Stimulated activated CD4-positive, alpha-beta T cell treated with anti-CD3 and anti-CD28 coated beads, Interleukin-15, amount 100 ng/mL, for 48 hours (primary cell): ENCODE measurements at regions not wholly inside any gene's neighbourhood (a gene's known extent, or its start where the extent isn't known, plus 50 kb on each side); places are given as distances from the start of the nearest gene placed in this dataset.

Source experiments
- DNase-seq, 2 donors: peaks; one replicate each; pipeline ENCODE4 v3.0.0-alpha.2; 2020; ENCODE audit warnings: low read depth in 2 of 2

DNA sequence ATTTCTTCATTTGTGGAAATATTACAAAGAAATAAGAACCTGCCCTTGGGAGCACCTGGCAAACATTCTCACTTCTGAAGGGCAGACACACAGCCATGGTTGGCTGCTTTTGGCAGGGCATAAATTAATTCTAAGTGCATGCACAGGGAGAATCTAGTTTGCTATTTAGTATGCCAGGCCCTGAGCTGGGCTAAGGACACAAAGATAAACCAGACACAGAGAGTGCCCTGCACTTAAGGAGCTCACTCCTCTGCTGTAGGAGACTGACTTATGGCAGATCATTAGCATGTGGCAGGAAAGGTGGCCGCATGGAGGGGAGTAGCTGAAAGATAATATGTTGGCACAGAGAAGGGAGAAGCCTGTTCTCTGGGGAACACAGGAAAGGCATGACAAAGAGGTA, 367.0 kb downstream of the LPIN1 start:
- DNase-seq, result no peak

DNA sequence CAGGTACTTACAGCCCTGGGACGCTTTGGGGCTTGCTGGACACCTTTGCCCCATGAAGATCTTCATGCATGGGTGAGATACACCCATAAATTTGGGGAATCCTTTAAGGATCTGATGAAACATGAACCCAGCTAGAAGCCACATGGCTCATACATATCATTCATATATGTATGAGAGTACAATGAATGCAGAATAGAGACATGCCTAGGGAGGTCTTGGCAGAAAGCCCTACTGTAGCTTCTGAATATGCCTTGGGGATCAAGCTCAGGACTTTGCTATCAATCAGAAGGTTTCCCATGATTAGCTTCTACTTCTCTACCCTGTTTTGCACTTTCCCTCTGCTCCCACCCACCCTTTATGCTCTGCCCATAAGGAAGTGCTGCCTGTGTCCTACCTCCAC, 368.4 kb downstream of the LPIN1 start:
- no peak for DNase-seq

DNA sequence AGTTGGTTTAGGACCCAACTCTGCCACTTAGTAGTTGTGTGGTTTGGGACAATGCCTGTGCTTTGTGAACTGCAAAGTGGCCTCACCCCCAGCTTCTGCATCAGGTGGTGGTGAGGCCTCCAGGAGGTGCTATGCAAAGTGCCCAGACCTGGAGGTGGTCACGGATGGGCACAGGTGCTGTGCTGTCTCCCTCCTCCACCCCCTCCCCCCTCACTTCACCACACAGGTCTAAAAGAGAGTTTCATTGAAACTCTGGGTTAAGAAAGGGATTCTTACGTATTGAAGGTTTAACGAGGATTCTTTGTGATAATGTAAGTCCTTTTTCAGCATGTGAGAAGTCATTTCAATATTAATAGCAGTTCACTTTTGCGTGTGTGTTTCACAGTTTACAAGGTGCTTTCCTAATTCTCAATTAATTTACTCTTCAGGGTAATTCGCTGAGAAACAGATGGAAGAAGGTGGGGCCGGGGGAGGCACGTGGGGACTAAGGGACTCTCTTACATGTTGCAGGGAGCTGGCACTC, 369.9 kb downstream of the LPIN1 start:
- DNase-seq, result no peak

DNA sequence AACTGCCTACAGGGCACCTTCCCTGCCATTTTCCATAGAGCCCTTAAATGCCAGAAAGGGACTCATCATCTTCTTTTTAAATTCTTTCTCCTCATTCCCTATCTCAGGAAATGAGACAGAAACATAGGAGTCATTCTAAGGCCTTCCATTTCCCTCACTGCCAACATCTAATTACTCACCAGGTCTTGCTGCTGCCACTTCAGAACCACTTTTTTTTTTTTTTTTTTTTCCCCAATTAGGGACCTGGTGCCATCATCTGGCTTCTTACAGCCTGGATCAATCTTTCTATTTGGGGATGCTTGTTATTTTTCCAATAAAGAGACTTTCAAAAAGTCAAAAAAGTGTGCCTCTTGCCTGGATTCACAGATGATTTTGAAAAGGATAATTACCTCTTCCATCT, 373.4 kb downstream of the LPIN1 start:
- no peak for DNase-seq

DNA sequence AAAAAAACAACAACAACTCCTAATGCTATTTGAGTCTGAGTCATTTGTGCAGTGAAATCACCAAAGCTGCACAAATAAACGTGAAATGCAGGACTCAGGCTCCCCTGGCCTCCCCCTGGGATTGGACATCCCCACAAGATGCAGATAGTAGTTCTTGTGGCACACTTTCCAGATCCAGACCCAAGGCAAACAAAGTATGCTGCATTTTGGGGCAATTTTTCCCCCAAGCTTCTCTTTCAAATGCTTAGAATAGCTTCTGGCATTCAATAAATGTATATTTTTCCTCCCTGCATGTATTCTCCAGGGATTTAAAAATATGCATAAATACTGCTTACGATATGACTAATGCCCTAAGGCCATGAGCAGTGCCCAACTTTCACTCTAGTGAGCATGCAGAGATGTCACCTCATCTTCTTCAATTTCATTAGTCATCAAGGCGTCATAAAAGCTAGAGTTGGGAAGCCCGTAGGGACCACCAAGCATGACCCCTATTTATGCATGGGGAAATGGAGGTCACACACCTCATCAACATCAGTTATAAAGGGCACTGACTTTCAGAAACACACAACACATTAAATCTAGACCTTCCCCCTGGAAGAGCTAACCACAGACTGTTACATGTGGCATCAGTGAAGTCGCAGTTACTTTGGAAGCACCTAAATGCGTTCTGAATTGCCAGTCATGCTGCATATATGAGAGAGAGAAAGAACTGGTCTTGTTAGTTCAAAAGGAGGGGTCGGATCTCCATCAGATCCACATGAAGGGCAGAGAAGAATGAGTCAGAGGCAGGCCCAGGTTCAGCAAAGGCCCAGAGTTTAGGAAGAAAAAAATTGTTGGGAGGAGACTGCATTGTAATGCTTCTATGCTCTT, 374.1 kb downstream of the LPIN1 start:
- no peak for DNase-seq

DNA sequence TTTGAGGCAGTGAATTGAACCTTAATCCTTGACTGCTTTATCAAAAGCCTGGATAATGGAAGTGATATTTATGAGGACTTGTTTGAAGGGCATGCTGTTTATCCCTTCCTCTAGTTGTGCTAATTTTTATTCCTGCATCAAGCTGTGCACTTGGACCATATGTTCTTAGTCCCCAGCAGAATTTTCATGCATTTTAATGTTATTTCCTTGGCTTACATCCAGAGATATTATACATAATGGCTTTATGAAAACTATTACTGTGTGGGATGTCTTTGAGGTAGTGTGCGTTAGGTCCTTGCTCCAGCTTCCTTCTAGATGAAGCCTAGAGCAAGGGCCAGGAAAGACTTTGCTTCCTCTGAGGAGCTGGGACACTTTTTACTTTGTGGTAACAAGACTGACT, 378.4 kb downstream of the LPIN1 start:
- no peak for DNase-seq

DNA sequence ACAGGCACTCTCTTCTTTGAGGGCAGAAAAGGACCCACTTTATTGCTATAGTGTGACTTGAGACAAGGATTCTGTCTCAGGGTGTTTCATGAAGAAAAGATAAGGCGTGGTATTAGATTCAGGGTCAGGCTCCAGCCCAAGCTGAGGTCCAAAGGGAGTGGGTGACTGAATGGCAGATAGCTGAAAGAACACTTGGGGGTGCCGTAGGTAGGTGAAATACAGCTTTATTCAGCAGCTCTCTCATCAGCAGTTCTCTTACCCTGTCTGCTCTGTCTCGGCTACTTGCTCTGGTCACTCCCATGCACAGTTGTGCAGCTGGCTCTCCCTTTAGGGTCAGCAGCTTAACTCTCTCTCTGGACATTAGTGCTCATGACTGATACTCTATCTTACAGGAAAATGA, 379.9 kb downstream of the LPIN1 start:
- no peak for DNase-seq

DNA sequence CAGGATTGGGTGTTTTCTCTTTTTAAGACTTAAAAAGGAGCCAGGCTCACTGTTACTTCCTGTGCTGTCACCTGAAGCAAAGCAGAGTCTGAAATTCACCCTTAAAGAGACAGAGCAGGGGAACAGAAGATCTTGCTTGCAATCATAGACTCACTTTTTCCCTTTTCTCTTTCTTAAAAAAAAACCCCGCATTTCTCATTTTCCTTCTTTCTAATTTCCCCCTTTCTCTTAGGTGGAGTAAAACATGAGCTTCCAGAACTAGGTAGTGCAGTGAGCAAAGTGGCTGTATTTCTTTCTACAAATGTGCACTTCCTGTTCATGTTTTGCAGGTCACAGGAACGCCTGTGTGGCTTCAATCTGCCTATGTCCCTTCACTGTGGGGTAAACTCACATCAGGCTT, 381.2 kb downstream of the LPIN1 start:
- DNase-seq, result no peak

DNA sequence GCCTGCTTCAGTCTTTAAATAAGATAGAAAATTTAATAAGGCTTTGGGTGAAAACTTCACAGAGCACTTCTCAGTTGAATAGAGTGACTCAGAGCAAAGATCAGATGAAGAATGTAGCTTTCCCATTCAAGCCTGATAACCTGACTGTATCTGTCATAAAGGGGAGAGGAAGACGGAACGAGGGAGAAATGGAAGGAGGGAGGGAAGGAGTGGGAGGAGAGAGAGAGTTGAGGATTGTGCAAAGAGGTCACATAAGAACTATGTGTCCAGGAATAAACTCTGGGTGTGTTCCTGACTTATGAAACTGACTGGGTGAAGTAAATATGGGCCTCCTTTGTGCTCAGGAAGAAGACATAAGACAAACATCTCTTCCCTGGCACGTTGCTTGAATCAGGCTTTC, 385.5 kb downstream of the LPIN1 start:
- no peak for DNase-seq

DNA sequence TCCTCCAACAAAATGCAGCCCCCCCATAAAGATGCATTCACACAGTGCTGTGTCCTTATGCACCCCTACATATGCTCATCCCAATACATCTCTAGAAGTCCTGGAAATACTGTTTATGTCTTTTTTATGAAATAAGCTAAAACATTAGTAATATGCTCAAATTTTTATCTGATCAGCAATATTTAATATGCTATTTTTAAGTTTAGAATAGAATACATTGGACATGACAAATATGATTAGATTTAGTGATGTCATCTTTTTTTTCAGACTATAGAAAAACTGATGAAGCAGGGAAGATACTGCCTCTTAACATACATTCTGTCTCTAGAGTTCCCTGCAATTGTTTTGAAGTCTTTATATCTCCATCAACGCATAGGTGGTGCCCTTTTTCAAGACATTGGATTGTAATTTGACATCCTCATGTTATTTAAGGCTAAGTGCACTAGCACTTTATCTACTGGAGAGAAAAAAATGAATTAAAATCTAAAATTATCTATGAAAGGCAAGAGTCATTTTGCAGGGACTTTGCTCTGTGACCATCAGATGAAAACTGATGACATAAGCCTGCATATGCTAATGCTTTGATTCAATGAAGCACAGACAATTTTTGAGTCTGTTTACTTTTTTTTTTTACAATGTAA, 395.3 kb downstream of the LPIN1 start:
- DNase-seq, result no peak

DNA sequence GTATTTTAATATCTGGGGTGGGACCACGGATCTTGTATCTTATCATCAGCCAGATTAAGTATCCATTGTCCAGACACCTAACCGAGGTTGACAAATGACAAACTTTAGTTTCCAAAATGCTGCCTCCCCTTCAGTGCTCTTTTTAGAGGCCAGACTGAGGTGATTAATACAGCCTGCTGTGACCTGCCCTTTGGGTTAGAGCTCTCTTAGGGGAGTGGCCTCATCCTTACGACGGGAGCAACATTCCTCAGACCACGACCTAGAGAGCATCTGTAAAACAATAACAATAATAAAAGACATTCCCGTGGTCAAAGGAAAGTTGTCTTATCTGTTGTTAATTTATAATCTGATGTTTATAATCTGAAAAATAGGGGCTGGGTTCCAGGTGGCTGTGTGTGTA, 405.3 kb downstream of the LPIN1 start:
- no peak for DNase-seq

DNA sequence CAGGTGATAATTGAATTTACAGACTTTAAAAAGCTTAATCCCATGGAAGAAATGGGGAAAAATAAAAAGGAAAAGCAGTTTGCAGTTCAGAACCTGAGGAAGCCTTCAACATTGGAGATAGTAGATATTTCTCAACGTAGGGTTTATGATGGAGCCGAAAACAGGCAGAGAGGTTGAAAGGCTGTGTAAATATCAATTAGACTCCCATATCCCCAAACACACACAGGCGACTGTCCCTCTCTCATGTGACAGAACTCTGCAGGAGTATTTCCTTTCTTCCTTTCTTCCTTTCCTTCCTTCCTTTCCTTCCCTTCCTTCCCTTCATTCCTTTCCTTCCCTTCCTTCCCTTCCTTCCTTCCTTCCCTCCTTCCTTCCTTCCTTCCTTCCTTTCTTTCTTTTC, 406.5 kb downstream of the LPIN1 start:
- no peak for DNase-seq

DNA sequence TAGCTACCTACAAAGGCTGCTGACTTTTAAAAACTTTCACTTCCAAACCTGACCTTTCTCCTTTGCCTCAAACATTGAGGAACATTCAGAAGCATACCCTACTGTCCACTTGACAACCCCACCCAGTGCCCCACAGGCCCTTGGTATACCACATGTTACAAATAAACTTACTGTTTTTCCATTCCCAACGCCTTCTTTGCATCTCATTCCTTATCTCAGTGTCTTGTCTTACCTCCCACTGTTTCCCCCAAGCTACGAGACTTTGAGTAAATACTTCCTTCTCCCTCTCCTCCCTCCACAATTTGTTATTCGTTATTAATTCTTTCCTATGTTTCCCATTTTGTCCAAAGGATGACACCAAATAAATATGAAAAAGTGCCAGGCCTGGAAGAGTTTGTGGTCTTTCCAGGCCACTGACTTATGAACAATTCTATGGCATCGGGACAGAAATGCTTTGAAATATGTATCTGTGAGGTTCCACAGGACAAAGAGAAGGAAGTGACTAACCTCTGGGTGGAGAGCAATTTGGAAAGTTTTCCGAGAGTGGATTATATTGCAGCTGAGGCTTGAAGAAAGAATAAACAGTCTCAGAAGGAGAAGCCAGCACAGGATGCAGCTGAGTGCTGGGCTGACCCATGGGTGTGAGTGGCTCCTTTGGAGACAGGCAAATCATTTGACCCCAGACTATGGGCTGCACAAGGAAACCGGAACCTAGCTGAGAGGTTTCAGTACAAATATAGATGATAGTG, 409.0 kb downstream of the LPIN1 start:
- DNase-seq, result no peak

DNA sequence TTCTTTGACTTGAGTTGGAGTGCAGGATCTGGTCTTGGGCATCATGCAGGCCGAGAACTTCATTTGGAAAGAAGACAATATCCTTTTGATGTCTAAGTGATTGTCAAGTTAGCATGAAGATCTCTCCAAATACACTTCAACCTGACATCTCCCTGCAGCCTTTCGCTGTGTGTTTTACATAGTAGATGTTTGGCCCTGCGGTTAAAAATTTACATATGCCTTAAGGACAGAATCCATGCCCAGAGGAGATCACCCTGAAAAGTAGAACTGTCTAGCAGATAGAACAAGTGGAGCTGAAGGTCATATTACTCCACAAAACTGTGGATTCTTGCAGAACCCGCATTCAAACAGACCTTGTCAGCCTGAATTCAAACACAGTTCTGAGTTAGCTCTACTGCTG, 409.9 kb downstream of the LPIN1 start:
- no peak for DNase-seq

DNA sequence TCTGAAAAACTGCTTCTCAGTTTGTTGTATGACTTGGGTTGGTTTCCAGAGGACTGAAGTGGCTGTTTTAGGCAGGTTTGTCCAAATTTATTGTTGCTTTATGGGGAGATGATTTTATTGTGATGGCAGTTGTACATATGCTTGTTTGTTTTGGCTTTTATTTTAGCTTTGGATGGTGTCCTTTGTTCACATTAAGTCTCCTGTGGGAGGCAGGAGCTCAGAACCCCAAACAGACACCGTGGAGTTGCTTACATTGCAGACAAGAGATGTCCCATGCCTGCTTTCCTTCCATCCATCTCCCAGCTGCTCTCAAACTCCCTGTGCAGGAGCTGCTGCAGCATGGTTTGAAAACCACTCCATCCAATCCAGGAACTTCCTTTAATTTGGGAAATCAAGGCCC, 414.7 kb downstream of the LPIN1 start:
- no peak for DNase-seq

DNA sequence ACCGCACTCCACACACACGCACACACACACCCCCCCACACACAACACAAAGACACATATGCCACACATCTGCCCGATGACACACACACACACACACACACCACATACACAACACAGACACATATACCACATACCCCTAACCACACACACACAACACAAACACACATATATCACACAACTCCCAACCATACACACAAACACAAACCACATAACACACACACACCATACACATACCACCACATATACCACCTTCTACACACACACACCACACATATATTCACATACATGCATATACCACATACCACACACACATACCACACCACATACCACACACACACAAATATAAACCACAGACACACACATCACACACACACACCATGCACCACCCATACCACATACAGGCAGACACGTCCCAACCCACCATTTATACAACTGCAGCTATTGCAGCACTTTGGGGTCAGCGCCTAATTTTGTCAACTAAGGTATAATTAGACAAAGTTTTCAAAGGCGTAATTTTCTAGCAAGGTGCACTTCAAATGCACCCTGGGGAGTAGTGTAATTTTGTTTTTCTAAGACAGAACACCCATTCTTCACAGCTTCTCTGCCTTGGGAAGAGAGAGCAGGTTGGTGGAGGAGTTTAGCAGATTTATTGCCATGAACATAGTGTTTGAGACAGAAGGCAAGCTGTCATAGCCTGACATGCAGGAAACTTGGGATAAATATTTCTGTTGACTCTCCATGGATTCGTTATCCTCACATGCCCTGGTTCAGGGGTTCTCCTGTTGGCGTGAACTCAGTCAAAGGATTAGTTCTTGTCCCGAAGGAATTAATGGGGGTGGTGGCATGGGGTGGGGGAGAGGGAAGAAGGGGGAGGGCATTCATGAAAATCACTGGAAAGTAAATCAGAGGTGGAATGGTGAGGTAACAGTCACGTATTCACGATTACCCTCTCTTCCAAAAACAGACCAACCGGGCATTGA, 416.1 kb downstream of the LPIN1 start:
- no peak for DNase-seq

DNA sequence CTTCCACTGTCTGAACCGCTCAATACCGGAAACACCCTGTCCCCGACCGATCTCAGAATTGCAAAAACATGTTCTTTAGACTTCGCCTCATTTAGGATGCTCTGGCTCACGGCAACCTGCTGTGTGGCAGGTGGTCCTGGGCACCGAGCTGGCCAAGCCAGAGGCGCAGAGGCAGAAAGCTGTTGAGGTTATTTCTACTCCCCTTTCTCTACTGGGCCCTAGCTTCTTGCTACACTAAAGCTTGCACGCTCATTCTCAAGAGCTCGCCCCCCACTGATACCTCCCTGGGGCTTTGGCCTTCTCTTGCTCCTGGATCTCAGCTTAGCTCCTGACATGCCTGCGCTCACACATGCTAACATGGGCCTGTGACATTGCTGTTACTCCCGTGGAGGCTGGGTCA, 417.4 kb downstream of the LPIN1 start:
- no peak for DNase-seq

DNA sequence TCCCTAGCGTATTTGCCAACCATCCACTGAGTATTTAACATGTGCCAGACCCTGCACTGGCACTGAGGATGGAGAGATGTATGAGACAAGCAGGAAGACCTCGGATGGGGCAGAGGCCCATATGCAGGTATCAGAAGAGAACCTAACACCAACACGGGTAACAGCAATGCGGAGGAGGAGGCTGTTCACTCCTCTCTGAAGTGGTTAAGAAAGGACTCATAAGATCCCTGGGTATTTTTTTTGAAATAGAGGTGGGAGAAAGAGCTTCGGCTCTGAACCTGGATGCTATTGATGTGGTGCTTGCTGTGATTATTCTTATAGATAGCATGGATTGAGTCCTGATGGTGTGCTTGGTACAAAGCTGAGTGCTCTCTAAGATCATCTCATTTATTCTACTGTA, 418.3 kb downstream of the LPIN1 start:
- no peak for DNase-seq

DNA sequence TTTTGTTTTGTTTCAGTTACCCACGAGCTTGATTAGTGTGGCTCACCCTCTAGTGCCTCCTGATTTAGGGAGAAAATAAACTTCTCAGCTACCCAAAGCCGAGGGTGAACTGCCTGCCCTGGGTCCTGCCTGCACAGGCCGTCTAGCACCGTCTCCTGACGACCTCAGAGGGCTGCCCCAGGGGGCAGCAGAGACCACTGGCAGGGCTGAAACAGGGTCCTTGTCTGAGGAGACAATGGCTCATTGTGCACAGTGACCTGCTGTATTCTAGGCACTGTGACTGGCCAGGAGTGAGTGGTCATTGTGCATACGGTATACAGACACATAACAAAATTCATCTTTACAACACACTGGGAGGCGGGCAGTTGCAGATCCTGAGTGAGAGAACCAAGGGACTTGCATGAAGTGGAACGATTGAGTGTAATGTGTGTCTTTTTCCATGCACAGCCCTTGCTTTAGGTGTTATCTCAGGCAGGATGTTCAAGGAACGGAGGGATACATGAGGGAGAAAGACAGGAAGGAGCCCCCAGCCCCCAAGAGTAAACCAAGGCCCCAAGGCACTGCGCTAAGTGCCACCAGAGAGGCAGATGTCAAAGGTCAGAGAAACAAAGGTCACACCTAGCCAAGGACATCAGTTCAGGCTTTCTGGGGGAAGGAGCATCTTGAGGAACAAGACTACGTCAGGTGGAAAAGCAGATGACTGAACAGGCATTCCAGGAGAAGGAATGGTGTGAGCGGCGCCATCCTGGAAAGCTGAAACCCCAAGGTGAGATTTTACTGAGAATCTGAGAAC, 421.3 kb downstream of the LPIN1 start:
- DNase-seq, result no peak

DNA sequence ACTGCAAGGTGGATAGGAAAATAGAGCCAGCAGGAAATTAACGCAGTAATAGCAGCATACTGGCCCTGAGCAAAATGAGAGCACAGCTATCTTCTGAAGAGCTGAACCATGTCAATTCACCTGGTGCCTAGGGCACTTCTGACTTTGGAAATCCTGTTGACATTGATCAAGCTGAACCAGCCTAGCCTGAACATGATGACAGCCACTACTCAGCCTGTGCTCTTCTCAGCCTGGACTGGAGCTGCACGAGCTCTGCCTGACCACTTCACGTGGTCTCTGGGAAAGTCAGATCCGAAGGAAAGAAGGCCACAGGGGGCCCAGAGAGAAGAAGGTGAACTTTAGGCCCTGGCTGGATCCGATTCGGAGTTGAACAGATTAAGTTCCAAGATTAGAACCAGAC, 421.9 kb downstream of the LPIN1 start:
- DNase-seq, result no peak
